WTC11 (cell line): ENCODE measurements at regions not wholly inside any gene's neighbourhood (a gene's known extent, or its start where the extent isn't known, plus 50 kb on each side); places are given as distances from the start of the nearest gene placed in this dataset.
A peak's percentile ranks its signal among the peaks of the same experiment; 100 is the strongest.

ENCODE experiments used
- ATAC-seq: fragments of 200-7000 bp; cut with Tn5 transposase; 2 replicates; pipeline ENCODE4 v1.10.0; 2021; ENCODE audit warnings: mild to moderate bottlenecking, moderate library complexity
- CTCF ChIA-PET: fragments of 300-600 bp; sonication (Branson Sonifier 250); formaldehyde crosslinking; loops from one replicate; lab custom pipeline; 2021; ENCODE audit warnings: antibody characterized with exemption; lab: Charles Lee
- POLR2A ChIA-PET: fragments of 350-600 bp; sonication (Branson Sonifier 250); formaldehyde crosslinking; loops from one replicate; lab custom pipeline; 2021; ENCODE audit warnings: antibody characterized with exemption; lab: Charles Lee
- DNase-seq: peaks from one replicate; pipeline ENCODE4 v3.0.0; 2021; ENCODE audit warnings: low spot score
- H3K27ac Mint-ChIP-seq: 2 replicates; pipeline ENCODE4 v1.8.0; 2021; ENCODE audit warnings: mixed read lengths
- H3K27me3 Mint-ChIP-seq: 2 replicates; pipeline ENCODE4 v1.8.0; 2021; ENCODE audit warnings: low read depth, mild to moderate bottlenecking, moderate library complexity, mixed read lengths
- H3K36me3 Mint-ChIP-seq: 2 replicates; pipeline ENCODE4 v1.8.0; 2021; ENCODE audit warnings: mixed read lengths
- H3K4me1 Mint-ChIP-seq: 2 replicates; pipeline ENCODE4 v1.8.0; 2022; ENCODE audit warnings: mixed read lengths
- H3K4me3 Mint-ChIP-seq: 2 replicates; pipeline ENCODE4 v1.8.0; 2021; ENCODE audit warnings: mild to moderate bottlenecking, moderate library complexity, mixed read lengths
- H3K9me3 Mint-ChIP-seq: 2 replicates; pipeline ENCODE4 v1.8.0; 2021; ENCODE audit warnings: mixed read lengths
- ATF2 ChIP-seq: sonication (generic); formaldehyde crosslinking; IDR thresholded peaks from 2 replicates; pipeline ENCODE4 v1.8.1; 2022; ENCODE audit warnings: low read depth, missing genetic modification reagents, borderline replicate concordance
- CDX4 ChIP-seq: fragments of 250-450 bp; sonication (Bioruptor Pico); IDR thresholded peaks from 2 replicates; pipeline ENCODE4 v1.9.0; 2021; ENCODE audit warnings: moderate library complexity, mild to moderate bottlenecking, inconsistent platforms, borderline replicate concordance
- E2F5 ChIP-seq: sonication (generic); formaldehyde crosslinking; IDR thresholded peaks from 2 replicates; pipeline ENCODE4 v1.8.1; 2022; ENCODE audit warnings: mild to moderate bottlenecking, moderate library complexity, missing genetic modification reagents
- IRF1 ChIP-seq: sonication (generic); formaldehyde crosslinking; IDR thresholded peaks from 2 replicates; pipeline ENCODE4 v1.8.0; 2023; ENCODE audit warnings: missing genetic modification reagents
- JUN ChIP-seq: sonication (generic); formaldehyde crosslinking; IDR thresholded peaks from 2 replicates; pipeline ENCODE4 v1.8.0; 2023; ENCODE audit warnings: mild to moderate bottlenecking, missing genetic modification reagents
- MYBL2 ChIP-seq: sonication (generic); formaldehyde crosslinking; IDR thresholded peaks from 2 replicates; pipeline ENCODE4 v1.8.1; 2023; ENCODE audit warnings: mild to moderate bottlenecking, moderate library complexity, missing genetic modification reagents
- NR1H2 ChIP-seq: sonication (generic); formaldehyde crosslinking; IDR thresholded peaks from 2 replicates; pipeline ENCODE4 v1.9.0; 2021; ENCODE audit warnings: mild to moderate bottlenecking, moderate library complexity, missing genetic modification reagents
- RELA ChIP-seq: sonication (generic); formaldehyde crosslinking; IDR thresholded peaks from 2 replicates; pipeline ENCODE4 v1.8.1; 2022; ENCODE audit warnings: missing genetic modification reagents, mild to moderate bottlenecking, borderline replicate concordance
- TP53 ChIP-seq: sonication (generic); formaldehyde crosslinking; IDR thresholded peaks from 2 replicates; pipeline ENCODE4 v1.8.1; 2023; ENCODE audit warnings: mild to moderate bottlenecking, missing genetic modification reagents
- USF2 ChIP-seq: sonication (generic); formaldehyde crosslinking; IDR thresholded peaks from 2 replicates; pipeline ENCODE4 v1.8.1; 2023; ENCODE audit warnings: mild to moderate bottlenecking, missing genetic modification reagents, moderate library complexity
- ZBTB21 ChIP-seq: sonication (generic); formaldehyde crosslinking; IDR thresholded peaks from 2 replicates; pipeline ENCODE4 v1.8.1; 2023; ENCODE audit warnings: mild to moderate bottlenecking, missing genetic modification reagents, borderline replicate concordance
- ZNF219 ChIP-seq: sonication (generic); formaldehyde crosslinking; IDR thresholded peaks from 2 replicates; pipeline ENCODE4 v1.8.0; 2023; ENCODE audit warnings: missing genetic modification reagents, mild to moderate bottlenecking, borderline replicate concordance
- ZNF423 ChIP-seq: fragments of 250-450 bp; sonication (Bioruptor Pico); IDR thresholded peaks from 2 replicates; pipeline ENCODE4 v2.1.2; 2022; ENCODE audit warnings: mild to moderate bottlenecking, moderate library complexity
- ZNF532 ChIP-seq: fragments of 250-450 bp; sonication (Bioruptor Pico); IDR thresholded peaks from 2 replicates; pipeline ENCODE4 v1.9.0; 2021; ENCODE audit warnings: mild to moderate bottlenecking, borderline replicate concordance
- TF ChIP-seq, protein P1 (sequence below): fragments of 200-600 bp; IDR thresholded peaks from 2 replicates; pipeline ENCODE4 v1.8.0; 2022; ENCODE audit warnings: antibody characterized with exemption
- TF ChIP-seq, protein P2 (sequence below): sonication (generic); formaldehyde crosslinking; IDR thresholded peaks from 2 replicates; pipeline ENCODE4 v1.8.0; 2022; ENCODE audit warnings: missing genetic modification reagents

DNA sequence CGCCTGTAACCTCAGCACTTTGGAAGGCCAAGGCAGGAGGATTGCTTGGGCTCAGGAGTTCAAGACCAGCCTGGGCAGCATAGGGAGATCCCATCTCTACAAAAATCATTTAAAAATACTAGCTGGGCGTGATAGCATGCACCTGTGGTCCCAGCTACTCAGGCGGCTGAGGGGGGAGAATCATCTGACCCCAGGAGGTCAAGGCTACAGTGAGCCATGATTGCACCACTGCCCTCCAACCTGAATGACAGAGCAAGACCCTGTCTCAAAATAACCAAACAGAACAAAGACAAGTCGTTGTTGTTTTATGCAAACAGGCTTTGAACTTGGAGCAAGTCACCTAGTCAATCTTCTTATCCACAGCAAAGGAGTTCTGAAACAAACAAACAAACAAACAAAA lies 82.0 kb upstream of the AKAP13 start:
- DNase-seq (no peak), ATAC-seq (no peak)
- Mint-ChIP-seq H3K9me3 (no peaks in the 10 kb centered on the region), H3K4me1 (peaks cover 11% of the 10 kb centered on the region), H3K4me3 (no peak overlapping the region), H3K27ac (no peak overlapping the region), H3K27me3 (no peaks in the 10 kb centered on the region), H3K36me3 (no peaks in the 10 kb centered on the region)
- ChIA-PET POLR2A (no interaction called here), CTCF (interaction anchor here (1.2 kb wide), 1 partner anchor 9 kb away, joined by 5 read pairs; no protein-coding TSS in a partner anchor)
- no peak for TF ChIP-seq JUN
- no peak for TF ChIP-seq ZNF532 (CRISPR knock-in tag)
- TF ChIP-seq, protein P1, sequence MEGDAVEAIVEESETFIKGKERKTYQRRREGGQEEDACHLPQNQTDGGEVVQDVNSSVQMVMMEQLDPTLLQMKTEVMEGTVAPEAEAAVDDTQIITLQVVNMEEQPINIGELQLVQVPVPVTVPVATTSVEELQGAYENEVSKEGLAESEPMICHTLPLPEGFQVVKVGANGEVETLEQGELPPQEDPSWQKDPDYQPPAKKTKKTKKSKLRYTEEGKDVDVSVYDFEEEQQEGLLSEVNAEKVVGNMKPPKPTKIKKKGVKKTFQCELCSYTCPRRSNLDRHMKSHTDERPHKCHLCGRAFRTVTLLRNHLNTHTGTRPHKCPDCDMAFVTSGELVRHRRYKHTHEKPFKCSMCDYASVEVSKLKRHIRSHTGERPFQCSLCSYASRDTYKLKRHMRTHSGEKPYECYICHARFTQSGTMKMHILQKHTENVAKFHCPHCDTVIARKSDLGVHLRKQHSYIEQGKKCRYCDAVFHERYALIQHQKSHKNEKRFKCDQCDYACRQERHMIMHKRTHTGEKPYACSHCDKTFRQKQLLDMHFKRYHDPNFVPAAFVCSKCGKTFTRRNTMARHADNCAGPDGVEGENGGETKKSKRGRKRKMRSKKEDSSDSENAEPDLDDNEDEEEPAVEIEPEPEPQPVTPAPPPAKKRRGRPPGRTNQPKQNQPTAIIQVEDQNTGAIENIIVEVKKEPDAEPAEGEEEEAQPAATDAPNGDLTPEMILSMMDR: no peak
- TF ChIP-seq NR1H2 (CRISPR knock-in tag): no peak
- no peak for TF ChIP-seq CDX4
- no peak for TF ChIP-seq ZNF423 (CRISPR knock-in tag)
- no peak for TF ChIP-seq RELA
- no peak for TF ChIP-seq ZNF219
- TF ChIP-seq USF2: no peak
- no peak for TF ChIP-seq ATF2 (CRISPR knock-in tag)

GRCh38 chr15:85298941-85299340 lies 81.5 kb upstream of the AKAP13 start:
- no peak overlapping the region for H3K4me3 Mint-ChIP-seq
- TF ChIP-seq, protein P2, sequence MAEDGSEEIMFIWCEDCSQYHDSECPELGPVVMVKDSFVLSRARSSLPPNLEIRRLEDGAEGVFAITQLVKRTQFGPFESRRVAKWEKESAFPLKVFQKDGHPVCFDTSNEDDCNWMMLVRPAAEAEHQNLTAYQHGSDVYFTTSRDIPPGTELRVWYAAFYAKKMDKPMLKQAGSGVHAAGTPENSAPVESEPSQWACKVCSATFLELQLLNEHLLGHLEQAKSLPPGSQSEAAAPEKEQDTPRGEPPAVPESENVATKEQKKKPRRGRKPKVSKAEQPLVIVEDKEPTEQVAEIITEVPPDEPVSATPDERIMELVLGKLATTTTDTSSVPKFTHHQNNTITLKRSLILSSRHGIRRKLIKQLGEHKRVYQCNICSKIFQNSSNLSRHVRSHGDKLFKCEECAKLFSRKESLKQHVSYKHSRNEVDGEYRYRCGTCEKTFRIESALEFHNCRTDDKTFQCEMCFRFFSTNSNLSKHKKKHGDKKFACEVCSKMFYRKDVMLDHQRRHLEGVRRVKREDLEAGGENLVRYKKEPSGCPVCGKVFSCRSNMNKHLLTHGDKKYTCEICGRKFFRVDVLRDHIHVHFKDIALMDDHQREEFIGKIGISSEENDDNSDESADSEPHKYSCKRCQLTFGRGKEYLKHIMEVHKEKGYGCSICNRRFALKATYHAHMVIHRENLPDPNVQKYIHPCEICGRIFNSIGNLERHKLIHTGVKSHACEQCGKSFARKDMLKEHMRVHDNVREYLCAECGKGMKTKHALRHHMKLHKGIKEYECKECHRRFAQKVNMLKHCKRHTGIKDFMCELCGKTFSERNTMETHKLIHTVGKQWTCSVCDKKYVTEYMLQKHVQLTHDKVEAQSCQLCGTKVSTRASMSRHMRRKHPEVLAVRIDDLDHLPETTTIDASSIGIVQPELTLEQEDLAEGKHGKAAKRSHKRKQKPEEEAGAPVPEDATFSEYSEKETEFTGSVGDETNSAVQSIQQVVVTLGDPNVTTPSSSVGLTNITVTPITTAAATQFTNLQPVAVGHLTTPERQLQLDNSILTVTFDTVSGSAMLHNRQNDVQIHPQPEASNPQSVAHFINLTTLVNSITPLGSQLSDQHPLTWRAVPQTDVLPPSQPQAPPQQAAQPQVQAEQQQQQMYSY: peak; percentile 71
- TF ChIP-seq TP53 (no peak), MYBL2 (CRISPR knock-in tag) (no peak), E2F5 (CRISPR knock-in tag) (no peak), ZBTB21 (CRISPR knock-in tag) (no peak), IRF1 (no peak), ZNF219 (no peak)
- H3K4me1 Mint-ChIP-seq: peaks cover 11% of the 10 kb centered on the region
- ChIA-PET CTCF (interaction anchor here (1.1 to 1.2 kb wide), 2 partner anchors 9 to 32 kb away, joined by 4 to 5 read pairs; no protein-coding TSS in a partner anchor), POLR2A (no interaction called here)
- H3K27me3 Mint-ChIP-seq: no peaks in the 10 kb centered on the region
- no peaks in the 10 kb centered on the region for H3K9me3 Mint-ChIP-seq
- DNase-seq: no peak
- H3K36me3 Mint-ChIP-seq: no peaks in the 10 kb centered on the region
- no peak overlapping the region for H3K27ac Mint-ChIP-seq
- ATAC-seq: no peak
